ENCODE measurements at regions not wholly inside any gene's neighbourhood (a gene's known extent, or its start where the extent isn't known, plus 50 kb on each side); places are given as distances from the start of the nearest gene placed in this dataset.

DNA sequence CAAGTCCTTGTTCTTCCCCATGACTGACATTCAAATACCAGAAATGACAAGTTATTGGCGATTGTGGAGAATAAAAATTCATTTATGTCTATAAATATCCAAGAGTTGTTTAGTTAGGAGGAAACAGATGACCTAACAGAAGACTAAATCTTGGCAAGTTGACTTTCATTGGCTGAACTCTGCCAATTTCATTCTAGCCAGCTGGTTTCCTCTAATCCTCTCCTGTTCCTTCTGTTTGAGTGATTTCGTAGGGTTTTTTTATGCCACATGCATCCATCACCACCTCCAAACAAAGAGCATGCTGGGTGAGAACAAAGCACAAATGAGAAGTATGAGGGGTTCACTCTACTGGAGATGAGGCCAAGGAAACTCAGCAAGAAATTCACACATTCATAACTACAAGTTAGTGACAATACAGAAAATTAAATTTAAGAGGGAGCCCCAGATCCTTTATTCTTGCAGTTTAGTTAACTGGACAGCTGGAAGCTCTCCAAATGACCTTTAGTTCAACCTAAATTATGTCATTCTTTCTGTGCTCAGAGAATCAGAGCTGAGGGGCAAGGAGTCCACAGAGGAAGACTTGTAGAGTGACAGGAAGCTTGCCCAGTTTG, 932.0 kb downstream of the TLE4 start:
- Histone ChIP-seq H3K27ac (no peak overlapping the region), H3K4me1 (peaks cover 16% of the 10 kb centered on the region), H3K4me3 (no peak overlapping the region), H3K36me3 (no peaks in the 10 kb centered on the region), H3K9me3 (no peaks in the 10 kb centered on the region), H3K27me3 (no peaks in the 10 kb centered on the region)
- TF ChIP-seq CTCF (IDR thresholded peaks at IDR 0.05) = no peak
- no peak for TF ChIP-seq POLR2AphosphoS5 (IDR thresholded peaks at IDR 0.05; ENCODE audit: insufficient read depth in 1 of 2, low read depth in 1 of 2)
- no peak for TF ChIP-seq POLR2A (IDR thresholded peaks at IDR 0.05)
- intact Hi-C loops (cut with DNase I) = no loop called here
- no peak for DNase-seq (ENCODE audit: extremely low spot score in 2 of 2)

- Histone ChIP-seq H3K9me3 (no peaks in the 10 kb centered on the region), H3K27me3 (no peaks in the 10 kb centered on the region), H3K36me3 (no peaks in the 10 kb centered on the region), H3K4me3 (no peak overlapping the region), H3K27ac (no peak overlapping the region), H3K4me1 (peaks cover 16% of the 10 kb centered on the region)
- TF ChIP-seq CTCF (IDR thresholded peaks at IDR 0.05) (no peak), POLR2AphosphoS5 (IDR thresholded peaks at IDR 0.05; ENCODE audit: insufficient read depth in 1 of 2, low read depth in 1 of 2) (no peak), POLR2A (IDR thresholded peaks at IDR 0.05) (no peak)
- intact Hi-C loops (cut with DNase I) = no loop called here
- DNase-seq (ENCODE audit: extremely low spot score in 2 of 2) = no peak
Observed at GRCh38 chr9:80502306-80502705, 930.5 kb downstream of the TLE4 start.

DNA sequence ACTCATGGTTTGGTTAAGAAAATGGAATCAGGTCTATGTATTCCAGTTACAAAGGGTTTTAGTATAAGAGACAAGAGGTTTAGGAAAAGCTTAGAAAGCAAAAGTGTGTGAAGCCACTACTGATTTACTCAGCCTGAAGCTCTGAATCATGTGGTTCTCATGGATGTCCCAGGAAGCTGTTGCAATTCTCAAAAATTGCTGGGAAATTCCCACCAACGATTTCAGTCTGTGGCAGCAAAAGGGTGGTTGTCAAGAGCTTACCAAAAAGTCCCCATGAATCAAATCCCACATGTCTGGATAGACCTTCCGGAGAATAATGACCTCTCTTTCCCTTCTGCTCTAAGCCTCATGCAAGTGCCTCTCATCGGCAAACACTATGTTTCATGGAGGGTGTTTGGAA, 929.9 kb downstream of the TLE4 start:
- Histone ChIP-seq H3K36me3 (no peaks in the 10 kb centered on the region), H3K4me1 (peaks cover 16% of the 10 kb centered on the region), H3K4me3 (no peak overlapping the region), H3K27ac (no peak overlapping the region), H3K27me3 (no peaks in the 10 kb centered on the region), H3K9me3 (no peaks in the 10 kb centered on the region)
- TF ChIP-seq POLR2A (IDR thresholded peaks at IDR 0.05) (no peak), CTCF (IDR thresholded peaks at IDR 0.05) (no peak), POLR2AphosphoS5 (IDR thresholded peaks at IDR 0.05; ENCODE audit: insufficient read depth in 1 of 2, low read depth in 1 of 2) (no peak)
- intact Hi-C loops (cut with DNase I) = no loop called here
- DNase-seq (ENCODE audit: extremely low spot score in 2 of 2) = no peak

- no peaks in the 10 kb centered on the region for H3K27me3 ChIP-seq
Observed at GRCh38 chr9:80500300-80500699, 928.5 kb downstream of the TLE4 start.

More at GRCh38 chr9:80500300-80500699, 928.5 kb downstream of the TLE4 start:
- H3K9me3 ChIP-seq = no peaks in the 10 kb centered on the region
- no peaks in the 10 kb centered on the region for H3K36me3 ChIP-seq
- DNase-seq (ENCODE audit: extremely low spot score in 2 of 2) = no peak
- peaks cover 16% of the 10 kb centered on the region for H3K4me1 ChIP-seq
- intact Hi-C loops (cut with DNase I) = no loop called here
- H3K4me3 ChIP-seq = no peak overlapping the region
- TF ChIP-seq CTCF (IDR thresholded peaks at IDR 0.05) (no peak), POLR2A (IDR thresholded peaks at IDR 0.05) (no peak), POLR2AphosphoS5 (IDR thresholded peaks at IDR 0.05; ENCODE audit: insufficient read depth in 1 of 2, low read depth in 1 of 2) (no peak)
- no peak overlapping the region for H3K27ac ChIP-seq

All from vagina (tissue), 2 donors.